Urinary bladder (tissue), 3 donors: ENCODE measurements at regions not wholly inside any gene's neighbourhood (a gene's known extent, or its start where the extent isn't known, plus 50 kb on each side); places are given as distances from the start of the nearest gene placed in this dataset.
"Not testable (repeated sequence)": the region's sequence is repeated elsewhere in the genome, so short reads cannot be mapped to it uniquely, and the experiment has no call there.

Source experiments
- DNase-seq: peaks from one replicate; pipeline ENCODE4 v3.0.0-alpha.2; 2015; ENCODE audit errors: extremely low spot score
- H3K27ac ChIP-seq: one replicate; pipeline ENCODE4 v1.5.1; 2013; ENCODE audit warnings: low read depth, mild to moderate bottlenecking, moderate library complexity
- H3K36me3 ChIP-seq: one replicate; pipeline ENCODE4 v1.6.1; 2013; ENCODE audit warnings: mild to moderate bottlenecking, moderate library complexity; ENCODE audit not compliant: insufficient read depth
- H3K4me1 ChIP-seq: one replicate; pipeline ENCODE4 v1.6.1; 2013; ENCODE audit warnings: mild to moderate bottlenecking, moderate library complexity; ENCODE audit not compliant: insufficient read depth
- H3K4me3 ChIP-seq: one replicate; pipeline ENCODE4 v1.5.1; 2013; ENCODE audit warnings: low read depth, low read length
- WGBS: extraction: QIAGEN DNeasy Blood & Tissue Kit; methylation state at CpG from one replicate; pipeline ENCODE4 v1.1.7; 2013; 5-methylcytosine and 5-hydroxymethylcytosine counted together
- donor health status: healthy with polysubstance abuse.
- donor health status: healthy.

DNA sequence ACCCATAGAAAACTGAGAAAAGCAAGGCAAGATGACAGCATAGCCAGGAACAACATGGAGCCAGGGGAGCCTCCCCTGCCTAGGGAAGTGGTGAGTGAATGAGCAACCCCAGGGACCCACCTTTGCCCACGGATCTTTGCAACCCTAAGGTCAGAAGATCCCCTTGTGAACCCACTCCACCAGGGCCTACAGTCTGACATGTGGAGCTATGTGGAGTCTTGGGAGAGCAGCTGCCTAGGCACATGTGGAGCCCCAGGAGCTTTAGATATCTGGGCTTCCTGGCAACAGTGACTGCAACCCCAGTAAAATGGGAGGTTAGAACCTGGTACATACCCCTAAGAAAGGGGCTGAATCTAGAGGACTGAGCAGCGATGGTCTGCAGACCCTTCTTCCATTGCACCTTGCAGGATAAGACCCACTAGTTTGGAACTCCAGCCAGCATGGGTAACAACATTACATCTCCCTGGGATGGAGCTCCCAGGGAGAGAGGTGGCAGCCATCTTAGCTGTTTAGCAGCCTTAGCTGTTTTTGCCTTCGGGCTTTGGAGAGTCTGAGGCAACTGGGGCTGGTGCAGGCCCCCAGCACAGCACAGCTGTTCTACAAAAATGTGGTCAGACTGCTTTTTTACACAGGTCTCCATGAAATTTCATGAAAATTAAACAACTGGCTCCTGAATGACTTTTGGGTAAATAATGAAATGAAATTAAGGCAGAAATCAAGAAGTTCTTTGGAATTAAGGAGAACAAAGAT is 104.7 kb upstream of the TRIM2 start:
- WGBS, result 91% methylated on average over 3 of the region's 3 CpGs
- Histone ChIP-seq H3K27ac (no peak overlapping the region), H3K4me3 (no peak overlapping the region), H3K36me3 (no peaks in the 10 kb centered on the region), H3K4me1 (no peaks in the 10 kb centered on the region)
- no peak for DNase-seq

DNA sequence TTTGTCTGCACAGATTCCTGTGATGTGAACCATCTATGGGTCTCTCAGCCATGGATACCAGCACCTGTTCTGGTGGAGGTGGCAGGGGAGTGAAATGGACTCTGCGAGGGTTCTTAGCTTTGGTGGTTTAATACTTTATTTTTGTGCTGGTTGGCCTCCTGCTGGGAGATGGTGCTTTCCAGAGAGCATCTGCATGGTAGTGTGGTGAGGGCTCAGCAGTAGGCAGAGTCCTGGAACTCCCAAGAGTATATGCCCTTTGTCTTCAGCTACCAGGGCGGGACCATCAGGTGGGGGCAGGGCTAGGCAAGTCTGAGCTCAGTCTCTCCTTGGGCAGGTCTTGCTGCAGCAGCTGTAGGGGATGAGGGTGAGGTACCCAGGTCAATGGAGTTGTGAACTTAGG is 97.5 kb upstream of the TRIM2 start:
- not testable (repeated sequence) for H3K4me1 ChIP-seq, H3K36me3 ChIP-seq, H3K27ac ChIP-seq, DNase-seq, H3K4me3 ChIP-seq
- WGBS, result 93% methylated on average over 2 of the region's 2 CpGs

DNA sequence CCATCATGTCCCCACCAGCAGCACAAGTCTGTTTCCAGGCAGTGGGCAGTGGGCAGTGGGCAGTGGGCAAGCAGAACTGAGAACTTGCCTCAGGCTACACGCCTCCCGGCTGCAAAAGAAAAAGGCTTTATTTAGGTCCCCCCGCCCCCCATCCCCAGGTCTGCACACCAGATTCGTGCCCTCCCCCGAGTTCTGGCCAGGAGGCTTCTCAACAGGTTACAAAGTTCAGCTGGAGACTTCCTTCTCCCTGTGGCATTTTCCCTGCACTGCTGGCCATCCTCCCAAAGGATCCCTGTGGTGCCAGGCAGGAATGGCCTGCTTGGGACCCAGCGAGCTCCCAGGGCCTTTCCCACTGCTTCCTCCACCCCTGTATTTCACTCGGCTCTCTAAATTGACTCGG is 97.0 kb upstream of the TRIM2 start:
- Histone ChIP-seq H3K27ac (no peak overlapping the region), H3K4me3 (no peak overlapping the region), H3K4me1 (no peaks in the 10 kb centered on the region), H3K36me3 (no peaks in the 10 kb centered on the region)
- 84% methylated on average over 8 of the region's 8 CpGs for WGBS
- DNase-seq, result no peak

DNA sequence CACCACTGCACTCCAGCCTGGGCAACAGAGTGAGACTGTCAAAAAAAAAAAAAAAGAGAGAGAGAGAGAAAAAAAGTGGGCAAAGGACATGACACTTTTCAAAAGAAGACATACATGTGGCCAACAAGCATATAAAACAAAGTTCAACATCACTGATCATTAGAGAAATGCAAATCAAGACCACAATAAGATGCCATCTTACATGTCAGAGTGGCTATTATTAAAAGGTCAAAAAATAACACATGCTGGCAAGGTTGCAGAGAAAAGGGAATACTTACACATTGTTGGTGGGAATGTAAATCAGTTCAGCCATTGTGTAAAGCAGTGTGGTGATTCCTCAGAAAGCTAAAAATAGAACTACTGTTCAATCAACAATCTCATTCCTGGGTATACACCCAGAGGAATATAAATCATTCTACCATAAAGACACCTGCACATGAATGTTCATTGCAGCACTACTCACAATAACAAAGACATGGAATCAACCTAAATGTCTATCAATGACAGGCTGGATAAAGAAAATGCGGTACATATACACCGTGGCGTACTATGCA is 94.9 kb upstream of the TRIM2 start:
- Histone ChIP-seq H3K4me1 (no peaks in the 10 kb centered on the region), H3K4me3 (no peak overlapping the region), H3K27ac (no peak overlapping the region), H3K36me3 (no peaks in the 10 kb centered on the region)
- 94% methylated on average over 3 of the region's 3 CpGs for WGBS
- DNase-seq, result no peak

DNA sequence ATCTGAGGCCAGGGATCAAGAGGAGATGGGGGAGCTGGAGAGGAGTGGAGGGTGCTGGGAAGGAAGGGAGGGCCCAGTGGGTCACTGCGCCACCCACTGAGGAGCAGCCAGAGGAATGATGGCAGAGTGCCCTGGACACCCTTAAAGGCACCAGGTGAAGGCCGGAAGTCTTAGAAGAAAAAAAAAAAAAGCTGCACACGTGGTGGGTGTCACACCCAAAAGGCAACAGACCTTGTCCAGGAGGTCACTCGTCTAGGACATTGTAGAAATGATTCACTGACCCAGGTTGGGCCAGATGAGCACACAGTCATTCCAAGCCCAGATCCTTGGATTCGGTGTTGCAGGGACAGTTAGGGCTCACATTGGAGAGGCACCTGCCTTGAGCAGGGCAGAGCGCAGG is 93.5 kb upstream of the TRIM2 start:
- no peaks in the 10 kb centered on the region for H3K36me3 ChIP-seq
- 88% methylated on average over 6 of the region's 6 CpGs for WGBS
- H3K27ac ChIP-seq, result no peak overlapping the region
- H3K4me1 ChIP-seq, result no peaks in the 10 kb centered on the region
- H3K4me3 ChIP-seq, result no peak overlapping the region
- no peak for DNase-seq

DNA sequence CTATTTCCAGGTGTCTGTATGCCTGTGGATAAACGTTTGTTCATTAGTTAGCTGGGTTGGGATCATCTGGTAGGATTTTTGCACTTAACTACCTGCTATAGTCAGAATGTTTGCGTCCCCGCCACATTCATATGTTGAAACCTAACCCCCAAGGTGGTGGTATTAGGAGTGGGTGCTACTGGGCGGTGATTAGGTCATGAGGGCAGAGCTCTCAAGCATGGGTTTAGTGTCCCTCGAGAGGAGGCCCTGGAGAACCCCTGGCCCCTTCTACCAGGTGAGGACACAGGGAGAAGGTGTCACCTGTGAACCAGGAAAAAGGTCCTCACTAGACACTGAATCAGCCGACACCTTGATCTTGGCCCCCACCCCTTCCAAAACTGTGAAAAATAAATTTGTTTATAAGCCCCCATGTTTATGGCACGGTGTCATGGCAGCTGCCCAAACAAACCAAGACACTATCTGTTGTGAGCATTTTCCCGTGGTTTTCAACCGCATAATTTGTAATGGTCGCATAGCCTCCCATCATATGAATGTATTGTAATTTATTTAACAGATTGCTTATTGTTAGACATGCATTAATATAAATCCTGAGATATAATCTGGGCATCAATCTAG is 92.7 kb upstream of the TRIM2 start:
- no peak for DNase-seq

DNA sequence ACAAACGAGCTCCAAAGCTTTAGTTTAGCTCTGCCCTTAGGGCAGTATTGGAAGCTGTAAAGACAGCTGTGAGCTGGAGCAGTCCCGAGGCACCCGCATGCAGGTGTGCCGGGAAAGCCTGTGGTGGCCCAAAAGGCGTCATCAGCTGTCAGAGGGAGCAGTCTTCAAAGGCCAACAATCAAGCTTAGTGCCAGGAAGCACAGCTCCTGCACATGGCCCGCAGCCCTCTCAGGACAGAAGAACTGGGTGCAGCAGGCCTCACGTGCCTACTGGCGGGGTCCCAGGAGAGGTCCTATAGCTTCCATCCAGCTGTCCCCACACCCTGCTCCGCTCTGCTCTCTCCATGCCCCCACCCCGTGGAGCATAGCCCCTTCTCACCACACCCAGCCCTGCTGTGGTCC is 92.2 kb upstream of the TRIM2 start:
- Histone ChIP-seq H3K4me3 (no peak overlapping the region), H3K36me3 (no peaks in the 10 kb centered on the region), H3K4me1 (no peaks in the 10 kb centered on the region), H3K27ac (no peak overlapping the region)
- WGBS, result 90% methylated on average over 10 of the region's 10 CpGs
- no peak for DNase-seq

More for the DNA sequence above, 92.7 kb upstream of the TRIM2 start:
- H3K4me1 ChIP-seq, result no peaks in the 10 kb centered on the region
- no peak overlapping the region for H3K4me3 ChIP-seq
- WGBS, result 89% methylated on average over 10 of the region's 10 CpGs
- no peak overlapping the region for H3K27ac ChIP-seq
- no peaks in the 10 kb centered on the region for H3K36me3 ChIP-seq

DNA sequence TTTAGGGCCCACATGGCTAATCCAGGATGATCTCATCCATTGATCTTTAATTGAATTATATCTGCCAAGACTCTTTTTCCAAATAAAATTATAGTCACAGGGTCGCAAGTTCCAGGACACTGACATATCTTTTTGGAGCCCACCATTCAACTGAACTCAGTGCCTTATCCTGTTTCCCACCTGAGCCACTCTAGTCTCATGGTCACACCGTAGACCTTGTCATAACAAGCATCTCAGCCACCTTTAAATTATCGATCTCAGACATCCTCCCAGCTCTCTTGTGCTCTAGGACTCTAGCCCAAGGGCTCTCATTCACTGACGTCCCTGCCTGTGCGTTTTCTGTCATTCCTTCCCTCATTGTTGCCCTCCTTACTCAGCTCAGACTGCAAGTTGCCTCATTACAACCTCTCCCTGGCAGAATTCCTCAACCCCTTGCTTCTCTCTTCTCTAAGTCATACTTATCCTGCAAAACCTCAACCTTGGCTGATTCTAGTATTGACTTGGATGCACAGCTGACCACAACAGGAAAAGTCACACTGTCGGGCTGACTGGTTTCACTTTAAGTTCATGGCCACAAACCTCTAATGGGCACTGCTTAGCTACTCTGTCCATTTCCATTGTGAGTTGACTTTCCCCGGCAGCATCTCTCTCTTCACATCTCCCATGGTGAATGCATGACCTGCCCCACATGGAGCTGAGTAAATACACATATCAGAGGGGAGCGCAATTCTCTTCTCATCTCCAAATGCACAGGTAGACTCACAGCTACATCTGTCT is 91.0 kb upstream of the TRIM2 start:
- no peak overlapping the region for H3K27ac ChIP-seq
- DNase-seq, result no peak
- WGBS, result 91% methylated on average over 8 of the region's 8 CpGs

DNA sequence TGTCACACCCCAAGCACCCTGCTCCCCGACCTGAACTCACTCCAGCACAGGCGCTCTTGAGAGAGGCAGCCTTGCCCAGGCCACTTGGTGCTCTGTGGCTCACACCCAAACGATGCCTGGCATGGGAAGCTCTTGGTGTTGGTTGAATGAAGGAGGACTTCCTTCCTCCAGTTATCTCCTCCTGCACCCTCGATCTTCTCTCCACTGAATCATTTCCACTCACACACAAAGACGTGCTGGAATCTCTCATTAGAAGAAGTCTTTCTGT is 90.5 kb upstream of the TRIM2 start:
- Histone ChIP-seq H3K4me1 (no peaks in the 10 kb centered on the region), H3K36me3 (no peaks in the 10 kb centered on the region), H3K4me3 (no peak overlapping the region), H3K27ac (no peak overlapping the region)
- DNase-seq, result no peak
- WGBS, result 83% methylated on average over 5 of the region's 5 CpGs

More for the DNA sequence above, 91.0 kb upstream of the TRIM2 start:
- H3K4me1 ChIP-seq, result no peaks in the 10 kb centered on the region
- no peaks in the 10 kb centered on the region for H3K36me3 ChIP-seq
- no peak overlapping the region for H3K4me3 ChIP-seq

DNA sequence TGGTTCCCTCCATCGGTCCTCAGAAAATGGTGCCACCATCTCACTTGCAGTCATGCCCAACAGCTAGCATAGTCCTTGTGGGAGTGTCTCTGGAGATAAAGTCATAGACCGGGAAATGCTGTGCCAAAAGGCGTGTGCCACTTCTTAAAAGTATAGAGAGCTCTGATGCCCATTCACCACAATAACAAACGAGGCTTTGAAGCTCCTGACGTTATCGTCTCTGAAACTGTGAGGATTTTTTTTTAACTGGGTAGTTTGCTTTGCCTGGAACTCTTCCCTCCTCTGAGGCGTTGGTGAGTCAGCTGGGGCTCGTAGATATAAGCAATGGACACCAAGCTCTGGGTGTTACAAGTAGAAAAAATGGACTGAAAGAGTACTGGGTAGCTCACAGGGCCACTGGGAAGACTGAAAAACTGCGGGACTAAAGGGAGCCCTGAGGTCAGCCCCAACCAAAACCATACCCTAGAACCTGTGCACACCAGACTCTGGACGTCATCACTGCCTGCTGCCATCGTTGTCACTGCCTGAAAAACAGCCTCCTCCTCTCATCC is 89.4 kb upstream of the TRIM2 start:
- WGBS, result 80% methylated on average over 11 of the region's 11 CpGs
- Histone ChIP-seq H3K36me3 (no peaks in the 10 kb centered on the region), H3K27ac (no peak overlapping the region), H3K4me3 (no peak overlapping the region), H3K4me1 (no peaks in the 10 kb centered on the region)
- no peak for DNase-seq

DNA sequence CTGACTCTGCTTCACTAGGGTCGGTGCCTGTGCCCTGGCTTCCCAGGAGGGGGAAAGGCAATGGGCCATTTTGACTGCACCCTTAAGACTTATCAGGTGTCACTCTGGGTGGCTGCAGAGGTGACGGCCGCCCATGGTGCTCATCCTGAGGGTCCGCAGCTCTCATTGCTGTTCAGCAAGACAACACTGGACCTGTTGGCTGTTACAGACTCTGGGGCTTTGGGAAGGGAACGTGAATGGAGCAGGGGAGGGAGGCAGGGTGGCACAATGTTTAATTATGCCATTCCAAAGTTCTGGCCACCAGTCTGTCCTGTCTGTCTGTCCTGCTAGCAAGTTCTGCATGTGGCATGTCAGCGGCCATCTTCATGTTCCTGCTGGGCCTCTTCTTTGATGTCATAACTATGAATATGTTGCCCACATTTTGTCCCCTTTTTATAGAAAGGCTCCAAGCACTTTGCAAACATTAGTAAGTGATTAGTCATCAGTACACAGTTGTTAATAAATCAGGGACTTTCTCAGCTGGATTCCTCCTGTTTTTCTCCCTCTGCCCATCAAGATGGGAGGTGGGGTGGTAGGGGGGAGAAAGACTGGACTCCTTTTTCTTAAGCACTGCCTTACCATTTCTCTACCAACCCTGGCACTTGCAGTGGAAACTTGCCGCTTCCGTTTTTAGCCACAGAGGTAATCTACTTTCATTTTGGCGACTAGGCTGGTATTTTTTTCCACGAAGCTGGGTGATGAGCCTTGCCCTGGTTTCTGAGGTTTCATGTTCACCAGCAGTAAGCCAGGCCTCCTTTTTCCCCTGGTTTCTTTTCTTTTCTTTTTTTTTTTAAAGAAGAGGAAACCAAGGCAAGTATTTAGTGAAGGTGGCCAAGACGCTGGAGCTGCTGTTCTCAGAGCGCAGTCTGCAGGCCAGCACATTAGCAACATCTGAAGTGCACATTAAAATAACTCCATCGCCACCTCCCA is 88.6 kb upstream of the TRIM2 start:
- Histone ChIP-seq H3K4me1 (no peaks in the 10 kb centered on the region), H3K27ac (no peak overlapping the region), H3K36me3 (no peaks in the 10 kb centered on the region), H3K4me3 (no peak overlapping the region)
- DNase-seq, result peak; percentile 21
- WGBS, result 64% methylated on average over 13 of the region's 13 CpGs

DNA sequence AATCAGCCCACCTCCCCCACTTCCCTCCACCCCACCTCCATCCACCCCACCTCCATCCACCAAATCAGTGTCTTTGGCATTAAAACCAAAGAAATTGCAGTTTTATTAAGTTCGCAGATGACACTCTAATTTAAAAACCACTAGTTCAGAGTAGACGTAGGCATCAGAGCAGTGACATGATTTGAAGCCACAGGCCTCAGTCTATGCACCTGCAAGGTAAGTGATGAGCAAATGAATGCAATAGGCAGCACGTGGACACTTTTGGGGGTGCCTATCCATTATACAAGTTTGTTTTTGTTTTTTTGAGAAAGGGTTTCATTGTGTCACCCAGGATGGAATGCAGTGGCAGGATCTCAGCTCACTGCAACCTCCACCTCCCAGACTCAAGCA is 88.0 kb upstream of the TRIM2 start:
- DNase-seq, result no peak
- Histone ChIP-seq H3K27ac (no peak overlapping the region), H3K4me1 (no peaks in the 10 kb centered on the region), H3K4me3 (no peak overlapping the region), H3K36me3 (no peaks in the 10 kb centered on the region)
- WGBS, result 84% methylated on average over 3 of the region's 3 CpGs

DNA sequence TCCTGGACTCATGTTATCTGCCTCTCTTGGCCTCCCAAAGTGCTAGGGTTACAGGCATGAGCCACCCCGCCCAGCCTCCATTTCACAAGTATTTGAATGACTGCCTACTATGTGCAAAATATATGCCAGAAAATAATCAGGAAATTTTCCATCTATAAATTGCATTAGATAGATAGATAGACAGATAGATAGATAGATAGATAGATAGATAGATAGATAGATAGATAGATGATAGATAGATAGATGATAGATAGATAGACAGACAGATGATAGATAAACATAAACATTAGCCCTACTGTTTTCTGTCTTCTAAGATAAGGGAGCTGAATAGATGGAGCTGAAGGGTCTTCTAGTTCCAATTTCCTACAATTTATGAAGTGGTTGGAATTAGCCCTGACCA is 87.4 kb upstream of the TRIM2 start:
- Histone ChIP-seq H3K27ac (no peak overlapping the region), H3K4me3 (no peak overlapping the region), H3K4me1 (no peaks in the 10 kb centered on the region), H3K36me3 (no peaks in the 10 kb centered on the region)
- DNase-seq, result no peak
- 88% methylated on average over 1 of the region's 1 CpG for whole genome bisulfite sequencing
